ENCODE measurements at regions not wholly inside any gene's neighbourhood (a gene's known extent, or its start where the extent isn't known, plus 50 kb on each side); places are given as distances from the start of the nearest gene placed in this dataset.
"Not testable (repeated sequence)": the region's sequence is repeated elsewhere in the genome, so short reads cannot be mapped to it uniquely, and the experiment has no call there.

GRCh38 chr5:20331826-20332225 lies 343.8 kb upstream of the CDH18 start:
- no peak for DNase-seq (ENCODE audit: low read depth)
- TF ChIP-seq CTCF (IDR thresholded peaks at IDR 0.05; ENCODE audit: insufficient read depth, low read length, poor library complexity, severe bottlenecking) = no peak

GRCh38 chr5:20323323-20323722 lies 335.3 kb upstream of the CDH18 start:
- no peak overlapping the region for H3K4me3 ChIP-seq (ENCODE audit: low read depth, low read length)
- no peak for DNase-seq (ENCODE audit: low read depth)
- TF ChIP-seq CTCF (IDR thresholded peaks at IDR 0.05; ENCODE audit: insufficient read depth, low read length, poor library complexity, severe bottlenecking) = no peak
- H3K36me3 ChIP-seq (ENCODE audit: control insufficient read depth, insufficient read depth, low read length) = no peaks in the 10 kb centered on the region
- no peaks in the 10 kb centered on the region for H3K27me3 ChIP-seq (ENCODE audit: control insufficient read depth, insufficient read depth, low read length)

More at GRCh38 chr5:20331826-20332225, 343.8 kb upstream of the CDH18 start:
- Histone ChIP-seq H3K4me3 (ENCODE audit: low read depth, low read length) (no peak overlapping the region), H3K27me3 (ENCODE audit: control insufficient read depth, insufficient read depth, low read length) (no peaks in the 10 kb centered on the region), H3K36me3 (ENCODE audit: control insufficient read depth, insufficient read depth, low read length) (no peaks in the 10 kb centered on the region)

GRCh38 chr5:20307391-20307790 lies 319.4 kb upstream of the CDH18 start:
- Histone ChIP-seq H3K27me3 (ENCODE audit: control insufficient read depth, insufficient read depth, low read length) (no peaks in the 10 kb centered on the region), H3K4me3 (ENCODE audit: low read depth, low read length) (no peak overlapping the region), H3K36me3 (ENCODE audit: control insufficient read depth, insufficient read depth, low read length) (no peaks in the 10 kb centered on the region)
- DNase-seq (ENCODE audit: low read depth) = no peak
- TF ChIP-seq CTCF (IDR thresholded peaks at IDR 0.05; ENCODE audit: insufficient read depth, low read length, poor library complexity, severe bottlenecking) = no peak

- Histone ChIP-seq H3K36me3 (ENCODE audit: control insufficient read depth, insufficient read depth, low read length) (no peaks in the 10 kb centered on the region), H3K27me3 (ENCODE audit: control insufficient read depth, insufficient read depth, low read length) (no peaks in the 10 kb centered on the region), H3K4me3 (ENCODE audit: low read depth, low read length) (no peak overlapping the region)
- no peak for TF ChIP-seq CTCF (IDR thresholded peaks at IDR 0.05; ENCODE audit: insufficient read depth, low read length, poor library complexity, severe bottlenecking)
- DNase-seq (ENCODE audit: low read depth) = no peak
Measured at GRCh38 chr5:20305463-20305862, 317.5 kb upstream of the CDH18 start.

GRCh38 chr5:20304570-20304969 lies 316.6 kb upstream of the CDH18 start:
- H3K4me3 ChIP-seq (ENCODE audit: low read depth, low read length); H3K36me3 ChIP-seq (ENCODE audit: control insufficient read depth, insufficient read depth, low read length); H3K27me3 ChIP-seq (ENCODE audit: control insufficient read depth, insufficient read depth, low read length); DNase-seq (ENCODE audit: low read depth): not testable (repeated sequence)

GRCh38 chr5:20300110-20300509 lies 312.1 kb upstream of the CDH18 start:
- Histone ChIP-seq H3K36me3 (ENCODE audit: control insufficient read depth, insufficient read depth, low read length) (no peaks in the 10 kb centered on the region), H3K4me3 (ENCODE audit: low read depth, low read length) (no peak overlapping the region), H3K27me3 (ENCODE audit: control insufficient read depth, insufficient read depth, low read length) (no peaks in the 10 kb centered on the region)
- DNase-seq (ENCODE audit: low read depth) = no peak
- no peak for TF ChIP-seq CTCF (IDR thresholded peaks at IDR 0.05; ENCODE audit: insufficient read depth, low read length, poor library complexity, severe bottlenecking)

Measured in kidney epithelial cell (primary cell).